GM21619 (cell line): ENCODE measurements at regions not wholly inside any gene's neighbourhood (a gene's known extent, or its start where the extent isn't known, plus 50 kb on each side); places are given as distances from the start of the nearest gene placed in this dataset.

Experiments
- ATAC-seq: cut with Tn5 transposase; IDR thresholded peaks from one replicate; pipeline ENCODE4 v1.9.1; 2021; ENCODE audit not compliant: unreplicated experiment

DNA sequence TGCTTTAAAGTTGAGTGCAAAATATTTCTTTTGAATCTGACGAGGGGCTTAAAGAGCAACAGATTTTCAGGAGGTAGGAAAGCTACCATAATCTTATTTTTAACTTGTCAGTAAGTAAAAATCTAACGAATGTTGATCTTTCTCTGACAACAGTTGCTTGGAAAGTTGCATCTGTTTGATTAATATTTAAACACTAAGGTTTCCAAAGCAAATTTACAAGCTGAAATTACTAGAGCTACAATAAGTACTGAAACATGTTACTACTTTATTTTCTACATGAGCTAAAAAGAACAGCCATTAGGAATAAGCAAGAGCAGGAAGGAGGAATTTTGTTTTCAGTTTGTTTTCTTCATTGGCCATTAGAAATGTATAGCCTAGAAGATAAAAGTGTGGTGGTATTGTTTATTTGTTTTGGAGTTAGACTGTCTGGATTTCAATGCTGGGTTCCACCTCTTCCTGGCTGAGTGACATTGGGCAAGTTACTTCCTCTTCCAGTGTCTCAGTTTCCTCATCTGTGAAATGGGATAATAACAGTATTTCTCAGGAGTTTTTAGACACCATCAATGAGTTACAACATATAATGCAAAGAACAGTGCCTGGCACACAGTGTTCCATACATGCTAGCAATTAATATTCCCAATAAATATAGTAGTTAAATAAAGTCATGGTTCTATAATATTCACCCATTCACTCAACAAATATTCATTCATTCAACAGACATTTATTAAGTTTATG is 87.9 kb upstream of the FLRT2 start:
- no peak for ATAC-seq

- ATAC-seq = no peak
Measured at GRCh38 chr14:85442996-85443395, 86.9 kb upstream of the FLRT2 start.

GRCh38 chr14:85444635-85445034 is 85.3 kb upstream of the FLRT2 start:
- no peak for ATAC-seq

- no peak for ATAC-seq
Measured at GRCh38 chr14:85445151-85445795, 84.7 kb upstream of the FLRT2 start.

DNA sequence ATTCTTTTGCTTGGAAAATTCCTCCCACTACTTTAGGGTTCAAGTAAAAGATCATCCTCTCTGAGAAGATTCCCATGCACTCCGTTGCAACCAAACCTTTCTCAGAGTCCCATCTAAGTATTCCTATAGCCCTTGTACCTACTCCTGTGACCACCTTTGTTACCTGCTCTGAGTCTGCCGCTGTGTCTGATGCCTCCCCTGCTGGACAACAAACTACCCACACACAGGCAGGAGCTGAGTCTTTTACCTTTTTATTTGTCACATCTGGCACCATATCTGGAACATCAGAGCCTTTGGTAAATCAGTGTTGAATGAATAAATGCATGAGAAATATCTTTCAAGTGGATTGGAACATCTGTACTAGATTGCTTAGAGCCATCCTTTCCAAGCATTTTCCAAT is 82.1 kb upstream of the FLRT2 start:
- no peak for ATAC-seq

GRCh38 chr14:85451421-85451820 is 78.5 kb upstream of the FLRT2 start:
- ATAC-seq = no peak

GRCh38 chr14:85453401-85454225 is 76.3 kb upstream of the FLRT2 start:
- no peak for ATAC-seq

GRCh38 chr14:85454226-85454813 is 75.6 kb upstream of the FLRT2 start:
- ATAC-seq = no peak

DNA sequence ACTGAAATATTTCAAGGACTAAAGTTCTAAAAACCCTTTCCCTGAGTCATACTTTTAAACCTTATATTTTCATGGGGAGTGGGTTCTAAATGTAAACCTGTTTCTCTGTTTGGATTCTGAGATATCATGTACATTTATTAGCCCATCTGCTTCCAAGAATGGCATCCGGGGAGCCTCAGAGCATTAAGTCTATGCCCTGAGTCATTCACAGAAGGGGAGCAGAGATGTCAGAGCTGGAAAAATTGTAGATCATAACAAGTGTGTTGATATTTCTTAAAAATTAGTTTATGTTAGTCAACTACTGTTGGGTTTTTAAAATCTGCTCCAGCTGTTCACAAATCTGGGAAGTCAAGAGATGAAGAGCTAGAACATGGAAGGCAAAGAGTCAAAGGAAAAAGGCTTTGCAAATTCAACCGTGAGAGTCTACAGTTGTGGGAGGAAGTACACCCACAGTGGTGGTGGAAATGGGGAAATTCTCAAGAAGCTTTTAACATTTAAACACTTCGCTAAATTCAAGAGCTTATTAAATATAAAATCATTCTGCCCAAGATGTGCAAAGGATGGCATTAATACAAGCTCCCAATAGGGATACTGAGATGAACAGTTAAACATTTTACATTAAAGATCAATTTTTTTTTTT is 70.5 kb upstream of the FLRT2 start:
- ATAC-seq = no peak

- no peak for ATAC-seq
Measured at GRCh38 chr14:85461432-85462133, 68.4 kb upstream of the FLRT2 start.

GRCh38 chr14:85463512-85463911 is 66.4 kb upstream of the FLRT2 start:
- ATAC-seq = no peak

- no peak for ATAC-seq
Measured at GRCh38 chr14:85464135-85464895, 65.6 kb upstream of the FLRT2 start.

DNA sequence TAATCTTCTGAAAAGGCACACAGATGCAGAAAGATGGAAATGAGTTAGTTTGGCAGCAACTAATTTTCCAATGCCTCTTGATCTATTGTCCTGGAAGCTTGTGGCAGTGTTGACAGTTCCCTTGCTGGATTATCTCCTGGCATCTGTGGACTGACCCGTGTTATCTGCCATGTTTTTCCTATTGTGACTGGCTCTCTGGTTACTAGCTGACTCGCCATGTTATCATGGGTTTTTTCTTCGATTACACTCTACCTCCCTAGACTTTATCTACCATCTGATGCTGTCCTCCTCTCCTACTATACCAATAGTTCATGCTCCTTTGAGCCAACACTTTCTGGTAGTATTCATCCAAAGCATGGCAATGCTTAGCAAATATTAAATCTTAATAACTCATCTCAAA is 63.3 kb upstream of the FLRT2 start:
- ATAC-seq = no peak

GRCh38 chr14:85468816-85469215 is 61.1 kb upstream of the FLRT2 start:
- ATAC-seq = no peak

DNA sequence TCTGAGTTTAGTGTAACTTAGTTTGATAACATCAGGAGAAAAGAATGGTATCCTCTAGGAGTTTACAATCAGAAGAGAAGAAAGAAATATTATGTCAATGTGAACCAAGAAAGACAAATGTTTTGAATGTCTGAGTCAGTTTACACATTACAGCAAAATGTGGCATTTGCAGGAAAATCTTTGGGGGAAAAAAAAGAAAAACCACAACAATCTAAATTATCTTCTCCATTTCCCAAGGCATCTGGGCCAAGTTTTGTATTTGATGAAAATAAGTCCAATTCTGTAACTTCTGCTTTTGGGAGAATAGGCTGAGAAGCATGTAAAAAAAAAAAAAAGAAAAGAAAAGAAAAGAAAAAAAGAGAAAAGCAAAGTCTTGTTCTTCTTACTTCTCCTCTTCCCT is 58.8 kb upstream of the FLRT2 start:
- ATAC-seq = no peak

GRCh38 chr14:85471744-85472143 is 58.2 kb upstream of the FLRT2 start:
- ATAC-seq = no peak

GRCh38 chr14:85474431-85474830 is 55.5 kb upstream of the FLRT2 start:
- ATAC-seq = no peak

DNA sequence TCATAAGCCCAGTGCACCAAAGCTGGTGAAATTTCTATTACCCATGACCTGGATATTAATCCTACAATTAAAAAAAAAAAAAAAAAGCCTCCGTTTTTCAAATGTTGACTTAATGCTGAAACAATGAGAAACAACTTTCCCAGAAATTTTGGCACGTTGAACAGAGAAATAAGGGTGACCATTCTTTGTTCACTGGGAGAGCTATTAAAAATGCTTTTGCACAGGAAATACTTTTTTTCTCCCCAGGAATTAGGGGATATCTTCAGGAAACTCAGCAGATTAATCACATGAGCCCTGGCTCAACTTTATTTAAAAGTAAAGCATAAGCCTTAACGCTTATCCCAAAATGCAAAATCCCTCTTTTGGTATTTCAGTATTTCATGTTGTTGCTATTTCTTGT is 54.8 kb upstream of the FLRT2 start:
- ATAC-seq = no peak

- ATAC-seq = no peak
Measured at GRCh38 chr14:85479306-85479705, 50.6 kb upstream of the FLRT2 start.

- no peak for ATAC-seq
Measured at GRCh38 chr14:85479771-85480170, 50.2 kb upstream of the FLRT2 start.
